GM23338 (cell line): ENCODE measurements at regions not wholly inside any gene's neighbourhood (a gene's known extent, or its start where the extent isn't known, plus 50 kb on each side); places are given as distances from the start of the nearest gene placed in this dataset.
A peak's percentile ranks its signal among the peaks of the same experiment; 100 is the strongest.

Experiments used
- ATAC-seq: fragments of 200-7000 bp; cut with Tn5 transposase; 3 replicates; pipeline ENCODE4 v1.9.1; 2020
- DNase-seq: peaks from one replicate; pipeline ENCODE4 v3.0.0-alpha.2; 2015; ENCODE audit warnings: low spot score
- H2AFZ ChIP-seq: fragments of 200-600 bp; sonication (generic); 2 replicates; pipeline ENCODE4 v1.8.0; 2016; ENCODE audit warnings: antibody characterized with exemption, mild to moderate bottlenecking, moderate library complexity
- H3F3A ChIP-seq: fragments of 200-600 bp; sonication (generic); replicated peaks from 2 replicates; pipeline ENCODE4 v1.8.0; 2017; ENCODE audit warnings: antibody characterized with exemption, mixed run types, low read depth
- H3K27ac ChIP-seq: fragments of 200-600 bp; sonication (generic); 2 replicates; pipeline ENCODE4 v1.6.1; 2016; ENCODE audit warnings: low read depth
- H3K27me3 ChIP-seq: fragments of 200-600 bp; sonication (generic); 2 replicates; pipeline ENCODE4 v1.8.0; 2016; ENCODE audit warnings: mild to moderate bottlenecking, mixed run types, moderate library complexity; ENCODE audit not compliant: insufficient read depth
- H3K36me3 ChIP-seq: fragments of 200-600 bp; sonication (generic); 2 replicates; pipeline ENCODE4 v1.8.0; 2016; ENCODE audit warnings: mild to moderate bottlenecking; ENCODE audit not compliant: insufficient read depth
- H3K4me1 ChIP-seq: fragments of 200-600 bp; sonication (generic); 2 replicates; pipeline ENCODE4 v1.8.0; 2016; ENCODE audit warnings: mild to moderate bottlenecking, moderate library complexity; ENCODE audit not compliant: insufficient read depth
- H3K4me2 ChIP-seq: fragments of 200-600 bp; sonication (generic); 2 replicates; pipeline ENCODE4 v1.7.1; 2017; ENCODE audit warnings: mixed run types
- H3K4me3 ChIP-seq: fragments of 200-600 bp; sonication (generic); 2 replicates; pipeline ENCODE4 v1.6.1; 2016; ENCODE audit warnings: mixed run types
- H3K79me2 ChIP-seq: fragments of 200-600 bp; sonication (generic); replicated peaks from 2 replicates; pipeline ENCODE4 v1.8.0; 2017; ENCODE audit warnings: mild to moderate bottlenecking; ENCODE audit not compliant: insufficient read depth
- H3K9me2 ChIP-seq: fragments of 200-600 bp; sonication (generic); 2 replicates; pipeline ENCODE4 v1.8.0; 2017; ENCODE audit not compliant: insufficient read depth
- H4K20me1 ChIP-seq: fragments of 200-600 bp; sonication (generic); replicated peaks from 2 replicates; pipeline ENCODE4 v1.8.0; 2017; ENCODE audit warnings: mild to moderate bottlenecking; ENCODE audit not compliant: insufficient read depth
- H3K27ac Mint-ChIP-seq: 2 replicates; pipeline ENCODE4 v1.8.0; 2020; ENCODE audit warnings: inconsistent platforms, mild to moderate bottlenecking, moderate library complexity, mixed read lengths
- H3K27me3 Mint-ChIP-seq: 3 replicates; pipeline ENCODE4 v1.8.0; 2022; ENCODE audit warnings: low read depth, mild to moderate bottlenecking, moderate library complexity, mixed read lengths, inconsistent platforms; ENCODE audit not compliant: insufficient read depth, poor library complexity
- H3K36me3 Mint-ChIP-seq: 3 replicates; pipeline ENCODE4 v1.8.0; 2021; ENCODE audit warnings: low read depth, mild to moderate bottlenecking, inconsistent platforms, moderate library complexity, mixed read lengths
- H3K4me1 Mint-ChIP-seq: 3 replicates; pipeline ENCODE4 v1.8.0; 2020; ENCODE audit warnings: mild to moderate bottlenecking, inconsistent platforms, mixed read lengths
- H3K4me3 Mint-ChIP-seq: 3 replicates; pipeline ENCODE4 v1.8.0; 2021; ENCODE audit warnings: moderate library complexity, mild to moderate bottlenecking, inconsistent platforms, mixed read lengths
- H3K9me3 Mint-ChIP-seq: 3 replicates; pipeline ENCODE4 v1.8.0; 2020; ENCODE audit warnings: moderate library complexity, mild to moderate bottlenecking, inconsistent platforms, mixed read lengths
- CREB1 ChIP-seq: fragments of 250-450 bp; sonication (Bioruptor Pico); IDR thresholded peaks from 2 replicates; pipeline ENCODE4 v1.5.0; 2020; ENCODE audit warnings: low read depth, mild to moderate bottlenecking, moderate library complexity
- CTCF ChIP-seq, 2 experiments: fragments of 200-600 bp in 1 of 2; sonication (generic) in 1 of 2; conservative IDR thresholded peaks; 2 replicates each; pipeline versions ENCODE4 v1.5.1 to v1.6.1; 2016 to 2017; ENCODE audit warnings: antibody characterized with exemption in 2 of 2, low read depth in 2 of 2, mild to moderate bottlenecking in 2 of 2, moderate library complexity in 1 of 2
- ETS1 ChIP-seq: IDR thresholded peaks from 2 replicates; pipeline ENCODE4 v1.6.1; 2016; ENCODE audit warnings: antibody characterized with exemption
- EZH2 ChIP-seq: fragments of 200-600 bp; sonication (generic); IDR thresholded peaks from one replicate; pipeline ENCODE4 v1.8.0; 2017; ENCODE audit warnings: antibody characterized with exemption, mild to moderate bottlenecking, low read depth; ENCODE audit not compliant: unreplicated experiment
- EZH2phosphoT487 ChIP-seq: fragments of 200-600 bp; sonication (generic); IDR thresholded peaks from one replicate; pipeline ENCODE4 v1.8.1; 2018; ENCODE audit warnings: antibody characterized with exemption; ENCODE audit not compliant: unreplicated experiment
- JUNB ChIP-seq: IDR thresholded peaks from one replicate; pipeline ENCODE4 v1.6.1; 2016; ENCODE audit warnings: antibody characterized with exemption; ENCODE audit not compliant: unreplicated experiment
- NANOG ChIP-seq: IDR thresholded peaks from 2 replicates; pipeline ENCODE4 v1.6.1; 2016; ENCODE audit warnings: antibody characterized with exemption, borderline replicate concordance
- POLR2AphosphoS5 ChIP-seq: IDR thresholded peaks from 2 replicates; pipeline ENCODE4 v1.6.1; 2016; ENCODE audit warnings: antibody characterized with exemption, low read depth
- REST ChIP-seq: IDR thresholded peaks from one replicate; pipeline ENCODE4 v1.6.1; 2018; ENCODE audit warnings: antibody characterized with exemption; ENCODE audit not compliant: unreplicated experiment
- STAT1 ChIP-seq: IDR thresholded peaks from one replicate; pipeline ENCODE4 v1.6.1; 2016; ENCODE audit warnings: antibody characterized with exemption; ENCODE audit not compliant: unreplicated experiment
- ZNF114 ChIP-seq: fragments of 250-450 bp; sonication (Bioruptor Pico); IDR thresholded peaks from 2 replicates; pipeline ENCODE4 v1.5.0; 2020; ENCODE audit warnings: mild to moderate bottlenecking, moderate library complexity
- ZNF331 ChIP-seq: fragments of 250-450 bp; sonication (Bioruptor Pico); IDR thresholded peaks from 2 replicates; pipeline ENCODE4 v1.5.0; 2020; ENCODE audit warnings: low read depth, mild to moderate bottlenecking, moderate library complexity
- ZNF462 ChIP-seq: fragments of 250-450 bp; sonication (Bioruptor Pico); IDR thresholded peaks from 2 replicates; pipeline ENCODE4 v1.5.0; 2020; ENCODE audit warnings: mild to moderate bottlenecking, moderate library complexity

- DNase-seq: no peak
- Histone ChIP-seq H3K9me2 (no peaks in the 10 kb centered on the region), H3K4me3 (no peak overlapping the region), H3K79me2 (no peaks in the 10 kb centered on the region), H3K4me2 (no peak overlapping the region), H4K20me1 (no peaks in the 10 kb centered on the region), H3K4me1 (no peaks in the 10 kb centered on the region), H3K36me3 (no peaks in the 10 kb centered on the region), H2AFZ (peak overlapping the region; percentile 84; the same call in 1 of the 2 replicates), H3K27me3 (no peaks in the 10 kb centered on the region), H3F3A (no peaks in the 10 kb centered on the region), H3K27ac (no peak overlapping the region)
- no peak for TF ChIP-seq EZH2
- no peak for TF ChIP-seq EZH2phosphoT487
- TF ChIP-seq REST: no peak
- no peak for TF ChIP-seq ETS1
- no peak for TF ChIP-seq JUNB
- TF ChIP-seq ZNF114 (CRISPR knock-in tag): no peak
- no peak for TF ChIP-seq NANOG
- no peak for TF ChIP-seq CREB1 (CRISPR knock-in tag)
- TF ChIP-seq ZNF331 (CRISPR knock-in tag): no peak
- TF ChIP-seq STAT1: no peak
- TF ChIP-seq CTCF (conservative IDR thresholded peaks at IDR 0.05; ENCODE audit: low read depth in 2 of 2): no peak
- no peak for TF ChIP-seq ZNF462 (CRISPR knock-in tag)
- TF ChIP-seq POLR2AphosphoS5: no peak
- no peak for ATAC-seq
- no peaks in the 10 kb centered on the region for H3K4me1 Mint-ChIP-seq
- no peaks in the 10 kb centered on the region; the same call in 2 of the 3 replicates for H3K9me3 Mint-ChIP-seq
- H3K4me3 Mint-ChIP-seq: no peak overlapping the region
- H3K27me3 Mint-ChIP-seq: no peaks in the 10 kb centered on the region
- H3K36me3 Mint-ChIP-seq: no peaks in the 10 kb centered on the region
- no peak overlapping the region for H3K27ac Mint-ChIP-seq
These were observed 401.8 kb downstream of the BTG1 start for GRCh38 chr12:91743704-91744321.
